ENCODE measurements at regions not wholly inside any gene's neighbourhood (a gene's known extent, or its start where the extent isn't known, plus 50 kb on each side); places are given as distances from the start of the nearest gene placed in this dataset.

DNA sequence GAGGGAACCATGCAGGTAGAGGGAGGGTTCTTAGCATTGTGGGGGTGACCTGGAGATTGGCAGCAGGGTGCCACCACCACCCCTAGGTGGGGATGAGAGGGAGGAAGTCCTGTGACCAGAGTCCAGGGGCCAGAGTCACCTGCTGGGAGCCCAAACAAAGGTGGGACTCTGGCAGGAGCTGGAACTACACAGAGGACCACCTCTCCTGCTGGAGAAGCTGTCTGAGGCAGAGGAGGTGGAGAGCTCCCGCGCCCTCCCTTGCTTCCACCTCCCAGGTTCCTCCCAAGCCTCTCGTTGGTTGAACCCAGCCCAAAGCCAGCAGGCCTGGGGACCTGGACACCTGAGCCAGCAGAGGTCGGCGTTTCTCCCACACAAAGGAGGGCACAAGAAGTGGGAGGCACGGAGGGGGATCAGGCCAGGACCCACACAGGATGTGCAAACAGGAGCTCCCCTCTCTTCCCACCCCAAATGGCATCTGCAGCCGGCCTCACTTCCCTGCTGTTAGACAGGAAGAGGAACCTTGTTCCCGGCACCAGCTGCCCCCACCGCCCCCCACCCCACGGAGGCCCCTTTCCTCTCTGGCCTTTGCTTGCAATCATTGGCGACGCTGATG, 154.6 kb downstream of the SEC14L1 start:
- TF ChIP-seq, protein P1, sequence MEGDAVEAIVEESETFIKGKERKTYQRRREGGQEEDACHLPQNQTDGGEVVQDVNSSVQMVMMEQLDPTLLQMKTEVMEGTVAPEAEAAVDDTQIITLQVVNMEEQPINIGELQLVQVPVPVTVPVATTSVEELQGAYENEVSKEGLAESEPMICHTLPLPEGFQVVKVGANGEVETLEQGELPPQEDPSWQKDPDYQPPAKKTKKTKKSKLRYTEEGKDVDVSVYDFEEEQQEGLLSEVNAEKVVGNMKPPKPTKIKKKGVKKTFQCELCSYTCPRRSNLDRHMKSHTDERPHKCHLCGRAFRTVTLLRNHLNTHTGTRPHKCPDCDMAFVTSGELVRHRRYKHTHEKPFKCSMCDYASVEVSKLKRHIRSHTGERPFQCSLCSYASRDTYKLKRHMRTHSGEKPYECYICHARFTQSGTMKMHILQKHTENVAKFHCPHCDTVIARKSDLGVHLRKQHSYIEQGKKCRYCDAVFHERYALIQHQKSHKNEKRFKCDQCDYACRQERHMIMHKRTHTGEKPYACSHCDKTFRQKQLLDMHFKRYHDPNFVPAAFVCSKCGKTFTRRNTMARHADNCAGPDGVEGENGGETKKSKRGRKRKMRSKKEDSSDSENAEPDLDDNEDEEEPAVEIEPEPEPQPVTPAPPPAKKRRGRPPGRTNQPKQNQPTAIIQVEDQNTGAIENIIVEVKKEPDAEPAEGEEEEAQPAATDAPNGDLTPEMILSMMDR (conservative IDR thresholded peaks at IDR 0.05; ENCODE audit: low read depth, low read length) = no peak

GRCh38 chr17:77296769-77297409, 156.1 kb downstream of the SEC14L1 start:
- Histone ChIP-seq H3K27ac (no peak overlapping the region), H3K4me1 (ENCODE audit: low read depth, poor library complexity, severe bottlenecking) (no peaks in the 10 kb centered on the region), H3K79me2 (ENCODE audit: insufficient read depth, low read depth) (no peaks in the 10 kb centered on the region), H3K4me2 (no peak overlapping the region), H3K4me3 (IDR thresholded peaks at IDR 0.05; ENCODE audit: insufficient read depth, low read depth, low read length) (no peak overlapping the region), H4K20me1 (ENCODE audit: insufficient read depth) (no peaks in the 10 kb centered on the region), H3K27me3 (ENCODE audit: insufficient read depth, low read depth) (no peaks in the 10 kb centered on the region), H2AFZ (ENCODE audit: low read depth) (no peak overlapping the region), H3K9ac (no peak overlapping the region), H3K36me3 (ENCODE audit: insufficient read depth) (no peaks in the 10 kb centered on the region)
- TF ChIP-seq, protein P1 (conservative IDR thresholded peaks at IDR 0.05; ENCODE audit: low read depth, low read length) = no peak

More for the DNA sequence above, 154.6 kb downstream of the SEC14L1 start:
- H3K9ac ChIP-seq = no peak overlapping the region
- no peaks in the 10 kb centered on the region for H3K36me3 ChIP-seq (ENCODE audit: insufficient read depth)
- no peak overlapping the region for H3K27ac ChIP-seq
- H3K4me3 ChIP-seq (IDR thresholded peaks at IDR 0.05; ENCODE audit: insufficient read depth, low read depth, low read length) = no peak overlapping the region
- no peak overlapping the region for H3K4me2 ChIP-seq
- no peaks in the 10 kb centered on the region for H3K4me1 ChIP-seq (ENCODE audit: low read depth, poor library complexity, severe bottlenecking)
- H2AFZ ChIP-seq (ENCODE audit: low read depth) = no peak overlapping the region
- H3K79me2 ChIP-seq (ENCODE audit: insufficient read depth, low read depth) = no peaks in the 10 kb centered on the region
- no peaks in the 10 kb centered on the region for H4K20me1 ChIP-seq (ENCODE audit: insufficient read depth)
- H3K27me3 ChIP-seq (ENCODE audit: insufficient read depth, low read depth) = no peaks in the 10 kb centered on the region

- no peak overlapping the region for H3K27ac ChIP-seq
- no peaks in the 10 kb centered on the region for H3K4me1 ChIP-seq (ENCODE audit: low read depth, poor library complexity, severe bottlenecking)
- no peak overlapping the region for H3K4me2 ChIP-seq
- no peaks in the 10 kb centered on the region for H4K20me1 ChIP-seq (ENCODE audit: insufficient read depth)
- no peaks in the 10 kb centered on the region for H3K27me3 ChIP-seq (ENCODE audit: insufficient read depth, low read depth)
- no peak overlapping the region for H3K9ac ChIP-seq
- TF ChIP-seq, protein P1 (conservative IDR thresholded peaks at IDR 0.05; ENCODE audit: low read depth, low read length) = no peak
- no peak overlapping the region for H3K4me3 ChIP-seq (IDR thresholded peaks at IDR 0.05; ENCODE audit: insufficient read depth, low read depth, low read length)
- H3K79me2 ChIP-seq (ENCODE audit: insufficient read depth, low read depth) = no peaks in the 10 kb centered on the region
- no peaks in the 10 kb centered on the region for H3K36me3 ChIP-seq (ENCODE audit: insufficient read depth)
- no peak overlapping the region for H2AFZ ChIP-seq (ENCODE audit: low read depth)
Observed at GRCh38 chr17:77297693-77298666, 157.2 kb downstream of the SEC14L1 start.

DNA sequence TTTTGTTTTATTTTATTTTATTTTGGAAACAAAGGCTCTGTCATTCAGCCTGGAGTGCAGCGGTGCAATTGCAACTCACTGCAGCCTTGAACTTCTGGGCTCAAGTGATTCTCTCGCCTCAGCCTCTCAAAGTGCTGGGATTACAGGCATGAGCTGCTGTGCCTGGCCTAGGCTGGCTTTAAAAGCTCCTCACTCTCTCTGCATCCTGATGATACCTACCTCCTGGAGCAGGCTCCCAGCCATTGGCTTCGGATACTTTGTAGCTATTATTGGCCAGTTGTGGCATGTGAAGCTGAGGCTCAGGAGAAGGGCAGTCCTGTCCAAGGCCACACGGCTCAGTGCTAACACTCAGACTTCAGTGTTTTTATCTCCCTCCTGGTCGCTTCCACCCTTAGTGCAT, 158.0 kb downstream of the SEC14L1 start:
- Histone ChIP-seq H3K9ac (no peak overlapping the region), H3K36me3 (ENCODE audit: insufficient read depth) (no peaks in the 10 kb centered on the region), H3K4me3 (IDR thresholded peaks at IDR 0.05; ENCODE audit: insufficient read depth, low read depth, low read length) (no peak overlapping the region), H2AFZ (ENCODE audit: low read depth) (no peak overlapping the region), H3K27me3 (ENCODE audit: insufficient read depth, low read depth) (no peaks in the 10 kb centered on the region), H3K4me2 (no peak overlapping the region), H4K20me1 (ENCODE audit: insufficient read depth) (no peaks in the 10 kb centered on the region), H3K79me2 (ENCODE audit: insufficient read depth, low read depth) (no peaks in the 10 kb centered on the region), H3K27ac (no peak overlapping the region), H3K4me1 (ENCODE audit: low read depth, poor library complexity, severe bottlenecking) (no peaks in the 10 kb centered on the region)
- TF ChIP-seq, protein P1 (conservative IDR thresholded peaks at IDR 0.05; ENCODE audit: low read depth, low read length) = no peak
